NCI-H460 (cell line): ENCODE measurements at regions not wholly inside any gene's neighbourhood (a gene's known extent, or its start where the extent isn't known, plus 50 kb on each side); places are given as distances from the start of the nearest gene placed in this dataset.
"Not testable (repeated sequence)": the region's sequence is repeated elsewhere in the genome, so short reads cannot be mapped to it uniquely, and the experiment has no call there.

Experiments
- DNase-seq: peaks from one replicate; pipeline ENCODE4 v3.0.0-alpha.2; 2016; ENCODE audit warnings: low read depth; ENCODE audit errors: extremely low read depth

DNA sequence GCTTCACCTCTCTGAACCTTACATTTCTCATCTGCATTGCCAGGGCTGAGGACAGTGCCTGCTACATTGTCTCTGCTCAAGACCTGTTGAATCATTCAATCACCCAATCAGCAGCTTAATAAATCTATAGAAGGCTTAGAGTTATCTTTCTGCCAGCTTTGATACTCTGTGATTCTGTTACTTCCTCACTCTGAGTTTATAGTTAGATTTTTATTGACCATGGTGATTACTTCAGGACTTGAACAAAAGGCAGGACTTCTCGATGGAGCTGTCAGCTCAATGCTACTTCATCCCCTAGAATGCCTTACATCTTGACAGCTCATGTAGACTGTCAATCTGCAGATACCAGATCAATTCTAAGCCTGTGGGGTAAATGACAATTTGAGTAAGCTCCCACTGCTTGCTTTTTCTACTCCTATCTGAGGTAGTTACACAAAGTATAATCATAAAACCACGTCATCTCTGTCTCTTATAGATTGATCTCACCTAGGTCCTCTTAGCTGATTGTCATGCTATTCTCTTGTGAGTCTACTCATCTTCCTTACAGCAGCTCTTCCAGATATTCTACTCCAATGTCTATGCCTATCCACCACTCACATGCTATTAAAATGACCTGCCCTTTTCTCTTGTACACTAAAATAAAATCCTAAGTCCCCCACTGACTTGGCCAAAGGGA, 318.3 kb upstream of the CA10 start:
- no peak for DNase-seq

- no peak for DNase-seq
Observed at GRCh38 chr17:52470553-52470952, 312.0 kb upstream of the CA10 start.

DNA sequence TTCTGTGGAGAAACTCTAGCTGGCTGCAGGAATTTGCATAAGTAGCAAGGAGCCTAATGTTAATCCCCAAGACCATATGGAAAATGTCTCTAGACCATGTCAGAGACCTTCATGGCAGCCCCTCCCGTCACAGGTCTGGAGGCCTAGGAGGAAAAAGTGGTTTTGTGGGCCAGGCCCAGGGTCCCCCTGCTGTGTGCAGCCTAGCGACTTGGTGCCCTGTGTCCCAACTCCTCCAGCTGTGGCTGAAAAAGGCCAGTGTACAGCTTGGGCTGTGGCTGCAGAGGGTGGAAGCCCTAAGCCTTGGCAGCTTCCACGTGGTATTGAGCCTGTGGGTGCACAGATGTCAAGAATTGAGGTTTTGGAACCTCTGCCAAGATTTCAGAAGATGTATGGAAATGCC, 306.9 kb upstream of the CA10 start:
- DNase-seq, result no peak

GRCh38 chr17:52451294-52451861, 292.9 kb upstream of the CA10 start:
- DNase-seq, result no peak

DNA sequence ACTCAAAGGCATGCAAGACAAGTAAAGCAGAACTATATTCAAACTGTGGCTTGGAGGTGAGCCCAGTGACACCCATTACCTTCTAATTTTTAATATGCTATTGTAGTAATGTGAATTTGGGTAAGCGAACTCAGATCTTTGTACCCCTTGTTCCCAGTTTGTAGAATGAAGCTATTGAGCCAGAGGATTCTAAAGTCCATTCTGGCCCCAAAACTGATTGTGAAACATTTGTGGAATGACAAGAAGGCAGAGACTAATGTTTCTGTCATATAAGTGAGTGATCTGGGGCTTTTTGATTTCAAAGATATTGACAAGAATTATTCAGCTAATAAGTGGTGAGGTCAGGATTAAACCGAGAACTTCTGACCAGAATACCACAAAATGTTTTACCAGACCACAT, 283.8 kb upstream of the CA10 start:
- no peak for DNase-seq

DNA sequence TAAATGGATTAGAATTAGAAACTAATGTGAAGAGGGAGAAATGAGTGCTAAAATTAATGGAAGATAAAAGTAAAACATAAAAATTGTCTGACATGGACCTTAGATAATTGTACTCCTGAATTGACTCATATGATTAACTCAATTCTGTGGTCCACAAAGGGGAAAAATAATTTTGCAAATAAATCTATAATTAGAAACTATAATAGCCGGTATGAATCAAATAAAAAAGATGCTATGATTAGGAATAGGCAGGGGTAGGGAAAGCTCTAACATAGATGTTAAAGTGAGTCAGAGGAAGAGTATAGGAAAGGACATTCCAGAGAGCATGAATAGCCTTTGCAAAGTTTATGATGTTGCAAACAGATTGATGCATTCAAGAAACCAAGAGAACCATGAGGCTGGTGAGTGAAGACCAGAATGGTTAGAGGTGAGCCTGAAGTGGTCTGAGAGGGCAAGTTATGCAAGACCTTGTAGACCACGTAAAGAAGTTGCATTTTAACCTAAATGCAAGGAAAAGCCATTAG, 262.1 kb upstream of the CA10 start:
- DNase-seq, result no peak

DNA sequence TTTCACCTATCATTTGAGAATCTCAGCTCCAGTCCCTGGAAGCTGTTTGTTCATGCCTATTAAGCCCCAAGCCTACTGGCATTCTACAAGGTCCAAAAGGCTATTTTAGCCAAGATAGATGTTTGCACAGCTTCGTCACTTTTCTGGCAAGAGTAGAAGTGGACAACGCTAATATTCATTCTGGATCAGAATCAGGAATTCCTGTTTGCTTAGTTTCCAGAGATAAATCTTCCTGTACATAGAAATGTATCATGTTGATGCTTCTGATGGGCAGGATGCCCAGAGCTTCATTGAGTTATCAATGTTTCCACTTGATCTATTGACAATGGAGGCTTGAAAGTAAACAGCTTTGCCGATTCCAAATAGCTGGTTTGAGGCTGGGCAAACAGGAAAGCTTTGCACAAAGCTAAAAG, 260.7 kb upstream of the CA10 start:
- no peak for DNase-seq

DNA sequence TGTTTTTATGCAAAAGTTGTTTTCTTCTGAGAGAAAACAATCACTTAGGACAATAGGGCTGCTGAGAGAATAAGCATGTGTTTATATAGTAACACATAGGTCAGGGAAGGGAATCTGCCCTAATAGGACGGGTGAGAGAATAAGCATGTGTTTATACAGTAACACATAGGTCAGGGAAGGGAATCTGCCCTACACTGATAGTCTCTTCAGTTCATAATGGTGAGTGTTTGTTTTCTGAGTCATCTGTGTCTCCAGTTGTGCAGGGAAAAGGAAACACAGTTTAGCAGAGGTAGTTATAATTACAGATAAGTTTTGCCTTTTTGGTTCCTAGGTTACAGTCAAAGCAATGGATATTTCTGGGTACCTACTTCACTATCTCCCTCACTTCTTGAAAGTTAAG, 252.3 kb upstream of the CA10 start:
- no peak for DNase-seq

GRCh38 chr17:52409222-52409621, 250.7 kb upstream of the CA10 start:
- not testable (repeated sequence) for DNase-seq

- no peak for DNase-seq
Observed at GRCh38 chr17:52395308-52395707, 236.8 kb upstream of the CA10 start.

GRCh38 chr17:52390422-52390821, 231.9 kb upstream of the CA10 start:
- no peak for DNase-seq

GRCh38 chr17:52389632-52390031, 231.1 kb upstream of the CA10 start:
- no peak for DNase-seq

DNA sequence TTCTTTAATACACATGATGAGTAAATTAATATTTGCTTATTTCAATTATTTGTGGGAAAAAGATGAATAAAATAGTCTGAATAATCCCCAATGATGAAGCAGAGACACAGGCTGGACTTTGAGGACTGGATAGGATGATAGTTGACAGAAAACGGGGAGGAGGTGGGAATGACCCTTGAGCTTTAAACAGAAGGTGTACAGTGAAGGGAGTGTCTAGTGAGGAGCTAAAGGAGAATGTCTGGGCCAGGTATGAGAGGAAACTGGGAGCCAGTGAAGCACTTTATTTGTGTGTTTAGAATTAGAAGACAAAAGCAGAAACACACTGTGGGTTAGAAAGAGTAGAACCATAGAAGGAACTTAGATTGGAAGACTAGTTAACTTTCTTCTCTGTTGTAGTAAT, 230.4 kb upstream of the CA10 start:
- DNase-seq, result no peak

DNA sequence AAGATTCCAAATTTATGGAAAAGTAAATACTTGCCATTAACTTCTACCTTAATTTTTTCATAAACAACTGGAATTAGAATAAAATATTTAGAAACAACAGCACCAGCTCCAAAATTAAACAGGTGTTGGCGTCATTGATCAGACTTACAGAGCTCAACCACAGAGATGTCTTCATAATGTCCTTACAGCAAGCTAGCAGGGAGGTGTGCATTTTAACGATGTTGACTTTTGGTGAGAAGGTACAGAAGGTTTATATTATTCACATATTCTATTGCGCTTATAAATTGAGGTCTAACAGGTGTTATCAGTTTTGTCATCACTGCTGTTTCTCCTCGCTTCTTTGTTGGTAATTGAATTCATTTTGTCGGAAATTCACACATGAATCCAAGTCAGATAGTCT, 226.2 kb upstream of the CA10 start:
- no peak for DNase-seq

DNA sequence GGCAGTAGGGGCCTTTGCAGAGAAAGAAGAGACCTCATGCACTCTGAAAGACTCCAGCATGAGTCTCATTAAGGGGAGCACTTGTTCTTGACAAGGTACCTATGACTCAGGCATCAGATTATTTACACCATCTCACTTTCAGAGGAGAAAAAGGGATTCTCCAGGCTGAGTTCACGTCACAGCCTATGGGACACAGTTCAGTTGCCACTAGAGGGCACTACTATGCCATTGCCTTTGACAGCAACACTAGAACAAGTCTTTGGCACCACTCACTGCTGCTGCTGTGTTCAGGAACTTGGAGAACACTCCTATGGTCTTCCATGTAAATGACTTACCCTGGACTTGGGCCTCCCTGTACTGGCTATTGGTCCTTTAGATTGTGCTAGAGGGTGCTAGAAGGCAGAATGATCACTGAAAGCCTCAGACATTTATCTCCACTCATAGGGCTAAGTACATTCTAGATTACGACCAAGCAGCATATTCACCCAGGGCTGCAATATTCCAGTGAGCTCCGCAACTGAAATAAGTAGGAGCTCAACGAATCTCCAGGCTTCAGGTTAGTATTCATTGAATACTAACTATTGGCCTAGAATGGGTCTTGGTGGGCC, 225.1 kb upstream of the CA10 start:
- DNase-seq, result peak; percentile 20

- no peak for DNase-seq
Observed at GRCh38 chr17:52378860-52379259, 220.3 kb upstream of the CA10 start.

GRCh38 chr17:52376137-52376536, 217.6 kb upstream of the CA10 start:
- DNase-seq, result no peak

GRCh38 chr17:52368886-52369285, 210.4 kb upstream of the CA10 start:
- no peak for DNase-seq

- DNase-seq, result no peak
Observed at GRCh38 chr17:52357854-52358253, 199.3 kb upstream of the CA10 start.

GRCh38 chr17:52336796-52337195, 178.3 kb upstream of the CA10 start:
- DNase-seq, result no peak

DNA sequence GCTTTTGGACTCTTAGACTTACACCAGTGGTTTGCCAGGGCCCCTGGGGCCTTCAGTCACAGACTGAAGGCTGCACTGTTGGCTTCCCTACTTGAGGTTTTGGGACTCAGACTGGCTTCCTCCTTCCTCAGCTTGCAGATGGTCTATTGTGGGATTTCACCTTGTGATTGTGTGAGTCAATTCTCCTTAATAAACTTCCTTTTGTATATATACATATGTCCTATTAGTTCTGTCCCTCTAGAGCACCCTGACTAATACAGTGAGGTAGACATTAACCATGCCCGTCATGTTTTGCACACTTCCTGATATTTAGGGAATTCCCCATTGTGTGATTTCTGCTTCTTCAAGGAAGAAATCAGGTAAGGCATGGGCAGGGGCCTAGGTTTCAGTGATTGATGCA, 147.8 kb upstream of the CA10 start:
- no peak for DNase-seq

- DNase-seq, result no peak
Observed at GRCh38 chr17:52298881-52299280, 140.4 kb upstream of the CA10 start.
